IPS-18a (cell line): ENCODE measurements at regions not wholly inside any gene's neighbourhood (a gene's known extent, or its start where the extent isn't known, plus 50 kb on each side); places are given as distances from the start of the nearest gene placed in this dataset.
"Not testable (repeated sequence)": the region's sequence is repeated elsewhere in the genome, so short reads cannot be mapped to it uniquely, and the experiment has no call there.

Experiments used
- H3K27ac ChIP-seq: one replicate; pipeline ENCODE4 v1.5.1; 2013; ENCODE audit warnings: low read length
- H3K27me3 ChIP-seq: one replicate; pipeline ENCODE4 v1.6.1; 2013; ENCODE audit warnings: mild to moderate bottlenecking, low read length; ENCODE audit not compliant: control insufficient read depth, insufficient read depth
- H3K36me3 ChIP-seq: one replicate; pipeline ENCODE4 v1.6.1; 2013; ENCODE audit warnings: low read depth, low read length; ENCODE audit not compliant: control insufficient read depth
- H3K4me1 ChIP-seq: one replicate; pipeline ENCODE4 v1.6.1; 2013; ENCODE audit warnings: low read depth, low read length; ENCODE audit not compliant: control insufficient read depth
- H3K4me3 ChIP-seq: one replicate; pipeline ENCODE4 v1.5.1; 2013; ENCODE audit warnings: low read length
- H3K9ac ChIP-seq: one replicate; pipeline ENCODE4 v1.6.1; 2013; ENCODE audit warnings: mild to moderate bottlenecking, low read length, moderate library complexity
- H3K9me3 ChIP-seq: one replicate; pipeline ENCODE4 v1.6.1; 2013; ENCODE audit warnings: low read depth, low read length; ENCODE audit not compliant: control insufficient read depth

DNA sequence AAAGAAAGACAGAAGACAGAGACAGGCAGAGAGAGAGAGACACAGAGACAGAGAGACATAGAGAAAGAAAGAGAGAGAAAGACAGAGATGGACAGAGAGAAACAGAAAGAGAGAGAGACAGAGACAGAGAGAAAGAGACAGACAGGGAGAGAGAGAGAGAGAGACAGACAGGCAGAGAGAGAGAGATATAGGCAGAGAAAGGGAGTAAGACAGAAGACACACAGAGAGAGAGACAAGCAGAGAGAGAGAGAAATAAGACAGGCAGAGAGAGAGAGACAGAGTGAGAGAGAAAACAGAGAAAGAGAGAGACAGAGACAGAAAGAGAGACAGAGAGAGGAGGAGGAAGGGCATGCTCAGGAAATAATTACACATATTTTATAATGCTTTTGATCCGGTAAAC is 758.3 kb upstream of the DEFB115 start:
- peak overlapping the region; percentile 71 for H3K9ac ChIP-seq
- peak overlapping the region; percentile 92 for H3K27ac ChIP-seq
- peak overlapping the region; percentile 54 for H3K4me3 ChIP-seq
- H3K36me3 ChIP-seq = no peaks in the 10 kb centered on the region
- peaks cover 20% of the 10 kb centered on the region for H3K4me1 ChIP-seq
- peaks cover 15% of the 10 kb centered on the region for H3K27me3 ChIP-seq
- no peaks in the 10 kb centered on the region for H3K9me3 ChIP-seq

DNA sequence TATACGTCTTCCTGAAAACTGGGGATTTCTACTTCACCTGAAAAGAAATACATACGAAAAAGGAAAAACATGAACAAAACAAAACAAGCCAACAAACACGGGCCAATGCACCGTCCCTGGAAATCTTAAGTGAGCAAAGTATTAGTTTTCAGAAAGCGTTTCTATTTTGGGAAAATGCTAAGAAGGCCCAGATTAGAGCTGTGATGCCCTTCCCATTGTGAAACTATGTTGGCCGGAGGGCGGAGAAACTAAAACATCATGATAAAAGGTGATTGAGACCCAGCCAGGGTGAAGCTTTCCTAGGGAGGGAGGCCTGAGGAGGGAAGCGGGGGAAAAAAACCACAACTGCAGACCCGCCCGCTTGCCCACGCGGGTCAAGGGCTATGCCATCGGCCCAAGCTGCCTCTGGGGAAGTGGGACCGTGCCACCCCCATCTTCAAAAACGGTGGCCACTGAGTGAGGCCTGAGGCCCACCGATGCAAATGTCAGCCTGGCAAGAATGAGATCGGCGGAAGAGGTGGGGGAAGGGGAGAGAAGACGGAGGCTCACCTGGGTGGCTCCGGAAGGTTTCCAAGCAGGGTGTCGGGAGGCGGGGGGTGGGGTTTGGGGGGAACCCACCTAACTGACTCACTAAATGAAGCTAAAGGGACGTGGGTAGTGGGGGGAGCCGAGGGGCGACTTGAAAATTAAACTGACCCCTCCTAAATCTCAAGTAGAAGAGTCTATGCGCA is 757.6 kb upstream of the DEFB115 start:
- H3K4me1 ChIP-seq = peaks cover 20% of the 10 kb centered on the region
- H3K36me3 ChIP-seq, H3K9me3 ChIP-seq: not testable (repeated sequence)
- H3K27ac ChIP-seq = peak overlapping the region; percentile 92
- peak overlapping the region; percentile 71 for H3K9ac ChIP-seq
- H3K4me3 ChIP-seq = peak overlapping the region; percentile 54
- peaks cover 15% of the 10 kb centered on the region for H3K27me3 ChIP-seq

DNA sequence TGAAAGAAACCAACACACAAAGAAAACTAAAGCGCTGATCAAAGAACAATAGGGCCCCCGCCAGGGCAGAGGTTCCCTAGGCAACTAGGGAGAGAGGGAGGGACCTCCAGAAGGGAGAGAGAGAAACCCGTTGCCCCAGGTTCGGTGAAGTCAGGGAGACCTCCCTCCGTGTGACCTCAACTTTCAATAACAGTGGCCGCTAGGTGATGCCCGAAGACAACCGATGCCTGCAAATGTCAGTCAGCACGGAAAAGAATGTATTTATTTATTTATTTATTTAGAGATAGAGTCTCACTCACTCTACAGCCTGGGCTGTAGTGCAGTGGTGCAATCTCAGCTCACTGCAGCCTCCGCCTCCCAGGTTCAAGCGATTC is 757.0 kb upstream of the DEFB115 start:
- peaks cover 20% of the 10 kb centered on the region for H3K4me1 ChIP-seq
- H3K9me3 ChIP-seq, H3K36me3 ChIP-seq: not testable (repeated sequence)
- H3K27me3 ChIP-seq = peaks cover 15% of the 10 kb centered on the region
- peak overlapping the region; percentile 71 for H3K9ac ChIP-seq
- H3K27ac ChIP-seq = peak overlapping the region; percentile 92
- H3K4me3 ChIP-seq = peak overlapping the region; percentile 54

DNA sequence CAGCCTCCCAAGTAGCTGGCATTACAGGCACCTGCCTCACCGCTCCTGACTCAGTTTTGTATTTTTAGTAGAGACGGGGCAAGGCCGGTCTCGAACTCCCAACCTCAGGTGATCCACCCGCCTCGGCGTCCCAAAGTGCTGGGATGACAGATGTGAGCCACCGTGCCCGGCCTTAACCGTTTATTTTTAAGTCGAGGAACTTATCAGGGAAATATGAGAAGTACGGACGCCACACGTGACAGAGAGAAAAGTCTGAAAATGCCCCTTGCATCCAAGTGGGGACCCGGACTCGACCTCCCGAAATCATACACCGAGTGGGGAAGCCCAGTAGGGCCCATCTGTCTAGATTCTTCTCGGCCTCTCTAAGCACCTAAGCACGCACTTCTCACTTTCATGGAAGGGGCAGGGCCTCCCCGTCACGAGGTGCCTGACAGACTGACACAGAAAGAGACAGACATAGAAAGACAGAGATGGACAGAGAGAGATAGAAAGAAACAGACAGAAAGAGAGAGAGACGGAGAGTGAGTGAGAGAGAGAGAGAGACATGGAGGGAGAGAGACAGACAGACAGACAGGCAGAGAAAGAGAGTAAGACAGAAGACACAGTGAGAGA is 756.5 kb upstream of the DEFB115 start:
- Histone ChIP-seq H3K9ac (no peak overlapping the region), H3K9me3 (no peaks in the 10 kb centered on the region), H3K27me3 (peaks cover 15% of the 10 kb centered on the region), H3K4me1 (peaks cover 20% of the 10 kb centered on the region), H3K36me3 (no peaks in the 10 kb centered on the region), H3K4me3 (no peak overlapping the region), H3K27ac (no peak overlapping the region)

DNA sequence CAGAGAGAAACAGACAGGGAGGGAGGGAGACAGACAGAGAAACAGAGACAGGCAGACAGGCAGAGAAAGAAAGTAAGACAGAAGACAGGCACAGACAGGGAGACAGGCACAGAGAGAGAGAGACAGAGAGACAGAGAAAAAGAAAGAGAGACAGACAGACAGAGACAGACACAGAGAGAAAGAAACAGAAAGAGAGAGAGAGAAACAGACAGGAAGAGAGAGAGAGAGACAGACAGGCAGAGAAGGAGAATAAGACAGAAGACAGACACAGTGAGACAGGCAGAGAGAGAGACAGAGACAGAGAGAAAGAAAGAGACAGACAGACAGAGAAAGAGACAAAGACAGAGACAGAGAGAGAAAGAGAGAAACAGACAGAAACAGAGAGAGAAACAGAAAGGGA is 754.8 kb upstream of the DEFB115 start:
- peaks cover 15% of the 10 kb centered on the region for H3K27me3 ChIP-seq
- H3K4me1 ChIP-seq = peaks cover 20% of the 10 kb centered on the region
- no peak overlapping the region for H3K9ac ChIP-seq
- H3K4me3 ChIP-seq = no peak overlapping the region
- no peaks in the 10 kb centered on the region for H3K9me3 ChIP-seq
- H3K27ac ChIP-seq = no peak overlapping the region
- H3K36me3 ChIP-seq = no peaks in the 10 kb centered on the region

DNA sequence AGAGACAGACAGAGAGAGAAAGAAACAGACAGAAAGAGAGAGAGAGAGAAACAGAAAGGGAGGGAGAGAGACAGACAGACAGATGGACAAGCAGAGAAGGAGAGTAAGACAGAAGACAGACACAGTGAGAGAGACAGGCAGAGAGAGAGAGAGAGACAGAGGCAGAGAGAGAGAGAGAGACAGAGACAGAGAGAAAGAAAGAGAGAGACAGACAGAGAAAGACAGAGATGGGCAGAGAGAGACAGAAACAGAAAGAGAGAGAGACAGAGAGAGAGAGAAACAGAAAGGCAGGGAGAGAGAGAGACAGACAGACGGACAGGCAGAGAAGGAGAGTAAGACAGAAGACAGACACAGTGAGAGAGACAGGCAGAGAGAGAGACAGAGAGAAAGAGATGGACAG is 754.3 kb upstream of the DEFB115 start:
- not testable (repeated sequence) for H3K9ac ChIP-seq, H3K27ac ChIP-seq, H3K9me3 ChIP-seq, H3K4me3 ChIP-seq, H3K36me3 ChIP-seq
- Histone ChIP-seq H3K27me3 (peaks cover 15% of the 10 kb centered on the region), H3K4me1 (peaks cover 19% of the 10 kb centered on the region)

DNA sequence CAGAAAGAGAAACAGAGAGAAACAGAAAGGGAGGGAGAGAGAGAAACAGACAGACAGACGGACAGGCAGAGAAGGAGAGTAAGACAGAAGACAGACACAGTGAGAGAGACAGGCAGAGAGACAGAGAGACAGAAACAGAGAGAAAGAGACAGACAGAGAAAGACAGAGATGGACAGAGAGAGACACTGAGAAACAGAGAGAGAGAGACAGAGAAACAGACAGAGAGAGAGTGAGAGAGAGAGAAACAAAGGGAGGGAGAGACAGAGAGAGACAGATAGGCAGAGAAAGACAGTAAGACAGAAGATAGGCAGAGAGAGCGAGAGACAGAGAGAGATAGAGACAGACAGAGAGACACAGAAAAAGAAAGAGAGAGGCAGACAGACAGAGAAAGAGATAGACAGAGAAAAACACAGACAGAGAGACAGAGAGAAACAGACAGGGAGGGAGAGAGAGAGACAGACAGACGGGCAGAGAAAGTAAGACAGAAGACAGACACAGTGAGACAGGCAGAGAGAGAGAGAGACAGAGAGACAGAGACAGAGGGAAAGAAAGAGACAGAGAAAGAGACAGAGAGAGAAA is 753.4 kb upstream of the DEFB115 start:
- Histone ChIP-seq H3K27me3 (peaks cover 15% of the 10 kb centered on the region), H3K4me3 (no peak overlapping the region), H3K9ac (no peak overlapping the region), H3K27ac (no peak overlapping the region), H3K4me1 (peaks cover 10% of the 10 kb centered on the region), H3K9me3 (no peaks in the 10 kb centered on the region), H3K36me3 (no peaks in the 10 kb centered on the region)

DNA sequence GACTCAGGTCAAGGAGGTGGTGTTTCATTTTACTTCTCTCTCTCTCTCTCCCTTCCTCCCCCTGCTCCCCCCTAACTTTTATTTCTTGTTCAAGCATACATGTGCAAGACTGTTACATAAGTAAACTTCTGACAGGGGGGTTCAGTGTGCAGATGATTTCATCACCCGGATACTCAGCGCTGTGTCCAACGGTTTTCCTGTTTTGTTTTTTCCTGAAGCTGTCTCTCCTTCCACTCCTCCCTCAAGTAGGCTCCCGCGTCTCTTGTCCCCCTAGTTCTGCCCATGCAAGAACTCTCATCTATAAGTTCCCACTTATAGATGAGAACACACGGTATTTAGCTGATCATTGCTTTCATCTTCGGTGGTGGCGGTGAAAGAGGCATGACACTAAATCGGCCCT is 751.9 kb upstream of the DEFB115 start:
- Histone ChIP-seq H3K27ac (no peak overlapping the region), H3K4me3 (no peak overlapping the region), H3K4me1 (peaks cover 4% of the 10 kb centered on the region), H3K27me3 (peaks cover 15% of the 10 kb centered on the region), H3K36me3 (no peaks in the 10 kb centered on the region), H3K9me3 (no peaks in the 10 kb centered on the region), H3K9ac (no peak overlapping the region)

DNA sequence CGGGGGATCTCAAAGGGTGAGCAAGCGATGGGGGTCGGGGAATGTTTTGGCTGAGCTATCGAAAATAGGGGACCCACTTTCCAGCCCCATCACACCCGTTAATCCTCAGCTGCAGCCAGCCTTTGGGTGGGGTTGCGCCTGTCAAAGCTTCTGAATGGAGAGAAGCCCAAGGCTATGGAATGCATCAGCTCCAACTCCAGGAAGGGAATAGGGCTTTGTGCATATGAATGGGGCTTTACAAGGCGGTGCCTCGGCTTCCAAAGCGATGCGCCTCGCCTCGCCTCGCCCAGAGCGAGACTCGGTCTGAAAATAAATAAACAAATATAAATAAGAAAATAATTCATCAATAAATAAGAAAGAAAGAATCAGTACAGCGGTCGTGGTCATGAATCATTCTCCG is 751.4 kb upstream of the DEFB115 start:
- Histone ChIP-seq H3K9me3 (no peaks in the 10 kb centered on the region), H3K4me1 (peaks cover under 1% of the 10 kb centered on the region), H3K4me3 (no peak overlapping the region), H3K9ac (no peak overlapping the region), H3K27ac (no peak overlapping the region), H3K36me3 (no peaks in the 10 kb centered on the region), H3K27me3 (peaks cover 15% of the 10 kb centered on the region)

DNA sequence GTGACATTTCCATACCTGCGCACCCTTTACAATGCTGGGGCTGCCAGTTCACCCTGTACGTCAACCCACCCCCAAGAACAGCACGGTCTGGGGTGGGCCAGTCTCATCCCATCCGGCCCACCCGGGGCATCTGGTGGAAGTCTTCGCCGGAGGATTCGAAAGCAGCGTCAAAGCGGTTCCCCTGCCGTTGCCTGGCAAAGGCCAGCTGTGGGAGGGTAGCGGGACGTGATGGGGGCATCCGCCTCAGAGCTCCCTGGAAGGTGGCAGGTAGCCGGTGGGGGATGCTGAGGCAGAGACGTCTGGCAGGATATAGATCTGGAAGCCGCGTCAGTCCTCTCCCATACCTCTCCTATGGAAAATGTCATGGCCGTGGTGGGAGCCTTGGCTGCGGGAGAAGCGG is 749.1 kb upstream of the DEFB115 start:
- H3K27me3 ChIP-seq, H3K9ac ChIP-seq, H3K9me3 ChIP-seq, H3K4me3 ChIP-seq, H3K4me1 ChIP-seq, H3K36me3 ChIP-seq, H3K27ac ChIP-seq: not testable (repeated sequence)

DNA sequence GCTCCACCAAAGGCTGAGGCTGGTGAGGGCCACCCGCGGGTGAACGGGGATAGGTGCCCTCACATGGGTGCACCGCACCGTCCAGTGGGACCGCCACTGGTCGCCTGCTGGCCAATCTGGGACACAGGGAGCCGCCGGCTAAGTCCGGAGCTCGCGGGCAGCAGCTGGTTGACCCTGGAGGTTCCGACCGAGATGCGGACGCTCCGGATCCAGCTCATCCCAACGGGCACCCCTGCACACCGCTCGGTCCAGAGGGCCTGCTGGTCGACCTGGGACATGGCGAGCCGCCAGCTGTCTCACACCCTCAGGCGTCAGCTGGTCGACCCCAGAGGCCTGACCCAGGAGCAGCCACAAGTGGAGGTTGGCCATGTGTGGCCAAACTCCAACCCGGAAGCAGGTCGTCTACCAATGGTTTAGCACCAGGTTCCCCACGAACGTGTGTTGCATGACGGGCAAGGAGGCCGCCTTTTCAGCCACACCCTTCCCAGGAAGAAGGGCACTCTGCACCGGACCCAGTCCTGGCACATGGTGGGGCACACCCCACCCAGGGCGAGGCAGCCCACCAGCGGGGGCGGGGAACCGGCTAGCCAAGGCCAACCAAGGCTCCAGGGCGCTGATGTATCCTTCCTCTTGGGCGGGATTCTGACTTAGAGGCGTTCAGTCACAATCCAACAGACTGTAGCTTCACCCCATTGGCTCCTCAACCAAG is 746.0 kb upstream of the DEFB115 start:
- Histone ChIP-seq H3K9ac (no peak overlapping the region), H3K27me3 (no peaks in the 10 kb centered on the region), H3K9me3 (no peaks in the 10 kb centered on the region), H3K27ac (no peak overlapping the region), H3K4me3 (no peak overlapping the region), H3K4me1 (no peaks in the 10 kb centered on the region), H3K36me3 (no peaks in the 10 kb centered on the region)
